ENCODE measurements at regions not wholly inside any gene's neighbourhood (a gene's known extent, or its start where the extent isn't known, plus 50 kb on each side); places are given as distances from the start of the nearest gene placed in this dataset.

DNA sequence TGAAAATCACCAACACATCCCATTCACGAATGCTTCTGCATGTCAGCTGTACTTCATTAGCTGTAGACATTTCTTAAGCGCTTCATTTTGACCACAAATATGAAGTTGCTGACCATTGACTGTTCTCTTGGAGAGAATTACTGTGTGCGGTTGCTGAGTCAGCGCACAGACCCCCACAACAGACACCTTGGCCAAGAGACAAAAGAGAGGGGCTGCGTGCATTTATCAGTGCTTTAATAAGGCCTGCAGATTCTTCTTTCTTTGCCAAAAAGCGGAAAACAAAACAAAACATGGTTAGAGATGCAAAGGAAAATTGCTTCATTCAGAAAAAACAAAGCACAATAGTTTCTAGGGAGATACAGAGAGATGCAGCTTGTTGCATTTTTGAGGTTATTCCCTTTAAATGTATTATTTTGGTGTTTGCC is 174.7 kb downstream of the ACKR3 start:
- no peak for FAIRE-seq
- no peak for DNase-seq (ENCODE audit: insufficient read length, low spot score)
- TF ChIP-seq TAF1 (IDR thresholded peaks at IDR 0.05; ENCODE audit: low read depth, low read length) (no peak), PAX5 (IDR thresholded peaks at IDR 0.05; ENCODE audit: insufficient read depth, low read length, severe bottlenecking) (no peak), SPI1 (IDR thresholded peaks at IDR 0.05; ENCODE audit: low read depth, low read length) (no peak), POU2F2 (IDR thresholded peaks at IDR 0.05; ENCODE audit: low read depth, low read length) (no peak), POLR2AphosphoS5 (IDR thresholded peaks at IDR 0.05; ENCODE audit: low read depth, low read length) (no peak), POLR2A (IDR thresholded peaks at IDR 0.05; ENCODE audit: low read depth, low read length) (no peak)

DNA sequence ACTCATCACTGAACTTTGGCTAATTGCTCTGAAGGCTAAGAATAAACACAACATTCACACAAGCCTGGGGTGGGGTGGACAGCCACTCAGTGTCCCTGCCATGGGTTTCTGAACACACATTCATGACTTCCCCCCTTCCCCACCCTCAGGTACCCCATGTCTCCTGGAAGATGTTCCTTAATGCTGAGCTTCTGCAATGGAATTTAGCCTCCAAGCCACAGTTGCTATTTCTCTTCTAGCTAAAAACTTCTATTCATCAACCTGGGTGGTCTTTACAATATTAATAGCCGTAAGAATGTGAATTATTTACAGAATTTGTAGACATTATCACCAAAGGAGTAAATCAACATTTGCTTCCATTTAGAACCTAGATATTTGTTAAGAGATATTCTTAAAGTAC is 175.1 kb downstream of the ACKR3 start:
- no peak for DNase-seq (ENCODE audit: insufficient read length, low spot score)
- FAIRE-seq: no peak
- no peak for TF ChIP-seq TAF1 (IDR thresholded peaks at IDR 0.05; ENCODE audit: low read depth, low read length)

DNA sequence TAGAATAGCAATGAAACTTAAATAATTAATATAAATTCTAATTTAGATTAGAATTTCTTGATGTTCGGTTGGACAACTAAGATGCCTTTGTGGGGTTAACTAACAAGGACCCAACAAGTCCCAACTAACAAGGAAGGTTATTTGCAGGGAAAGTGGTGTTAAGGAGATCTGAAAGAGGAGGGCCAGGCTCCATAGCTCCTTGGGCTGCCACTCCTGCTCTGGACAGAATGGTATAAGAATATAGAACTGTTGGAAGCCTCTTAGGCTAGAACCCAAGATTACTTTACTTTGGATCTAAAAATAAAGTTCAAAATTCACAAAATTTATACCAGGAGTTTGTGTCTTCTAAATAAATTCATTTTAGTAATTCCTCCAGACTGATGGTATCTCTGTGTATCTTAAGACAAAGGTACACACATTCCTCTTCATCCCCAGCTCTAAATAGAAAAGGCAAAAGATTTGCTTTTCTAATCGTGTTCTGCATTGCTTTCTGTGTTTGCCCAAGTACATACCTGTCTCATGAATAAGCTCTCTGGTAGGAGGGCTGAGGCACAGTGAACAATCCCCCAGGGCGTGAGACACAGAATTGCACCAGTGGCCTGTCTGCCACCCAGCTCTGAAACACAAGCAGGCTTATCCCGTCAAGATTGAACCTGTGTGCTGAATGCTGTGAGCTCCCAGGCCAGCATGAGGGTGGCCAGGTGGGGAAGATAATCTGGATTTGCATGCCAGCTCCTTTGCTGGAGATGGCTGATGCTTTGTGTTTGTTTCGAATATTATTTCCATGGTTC is 176.0 kb downstream of the ACKR3 start:
- FAIRE-seq: no peak
- TF ChIP-seq PAX5 (IDR thresholded peaks at IDR 0.05; ENCODE audit: insufficient read depth, low read length, severe bottlenecking): no peak
- TF ChIP-seq POLR2AphosphoS5 (IDR thresholded peaks at IDR 0.05; ENCODE audit: low read depth, low read length): no peak
- no peak for TF ChIP-seq SPI1 (IDR thresholded peaks at IDR 0.05; ENCODE audit: low read depth, low read length)
- TF ChIP-seq POLR2A (IDR thresholded peaks at IDR 0.05; ENCODE audit: low read depth, low read length): no peak
- TF ChIP-seq POU2F2 (IDR thresholded peaks at IDR 0.05; ENCODE audit: low read depth, low read length): no peak
- TF ChIP-seq TAF1 (IDR thresholded peaks at IDR 0.05; ENCODE audit: low read depth, low read length): no peak
- DNase-seq (ENCODE audit: insufficient read length, low spot score): no peak

DNA sequence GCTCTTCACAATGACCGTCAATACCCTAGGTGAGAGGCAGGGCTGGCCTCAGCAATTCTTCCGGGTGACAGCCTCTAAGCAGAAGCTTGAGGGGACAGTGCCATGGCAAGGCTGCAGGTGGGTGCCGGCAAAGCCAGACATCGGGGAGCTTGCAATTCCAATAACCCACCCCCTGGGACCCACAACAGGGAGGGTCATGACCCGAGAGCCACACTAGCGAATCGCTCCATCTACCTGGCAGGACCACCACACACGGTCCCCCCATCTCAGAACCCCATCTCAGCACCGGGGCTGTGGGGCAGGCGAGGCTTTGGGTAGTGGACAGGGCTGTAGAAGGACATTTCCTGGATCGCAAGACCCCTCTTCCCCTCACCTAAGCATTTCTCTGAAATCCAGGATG is 177.2 kb downstream of the ACKR3 start:
- DNase-seq (ENCODE audit: insufficient read length, low spot score) (no peak), FAIRE-seq (no peak)
- TF ChIP-seq TAF1 (IDR thresholded peaks at IDR 0.05; ENCODE audit: low read depth, low read length) (no peak), SPI1 (IDR thresholded peaks at IDR 0.05; ENCODE audit: low read depth, low read length) (no peak), POU2F2 (IDR thresholded peaks at IDR 0.05; ENCODE audit: low read depth, low read length) (no peak), POLR2A (IDR thresholded peaks at IDR 0.05; ENCODE audit: low read depth, low read length) (no peak), POLR2AphosphoS5 (IDR thresholded peaks at IDR 0.05; ENCODE audit: low read depth, low read length) (no peak), PAX5 (IDR thresholded peaks at IDR 0.05; ENCODE audit: insufficient read depth, low read length, severe bottlenecking) (no peak)

DNA sequence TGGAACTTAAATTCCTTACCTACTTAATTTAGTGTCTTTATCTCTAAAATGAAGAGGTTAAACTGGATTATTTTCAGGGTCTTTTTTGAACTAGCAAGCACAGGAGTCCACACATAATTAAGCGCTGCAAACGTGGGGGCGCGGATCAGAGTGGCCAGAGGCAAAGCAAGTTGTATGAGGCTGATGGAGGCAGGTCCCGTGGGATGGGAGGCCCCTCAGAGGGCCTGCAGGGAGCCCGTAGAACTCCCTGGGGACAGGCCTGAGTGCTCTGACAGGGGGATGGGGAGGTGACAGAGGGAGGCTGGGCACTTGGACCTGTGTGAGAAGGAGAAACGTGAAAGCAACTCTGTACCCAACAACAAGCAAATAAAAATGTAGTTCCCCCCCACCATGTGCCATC is 177.8 kb downstream of the ACKR3 start:
- TF ChIP-seq POLR2A (IDR thresholded peaks at IDR 0.05; ENCODE audit: low read depth, low read length) (no peak), SPI1 (IDR thresholded peaks at IDR 0.05; ENCODE audit: low read depth, low read length) (no peak), PAX5 (IDR thresholded peaks at IDR 0.05; ENCODE audit: insufficient read depth, low read length, severe bottlenecking) (no peak), TAF1 (IDR thresholded peaks at IDR 0.05; ENCODE audit: low read depth, low read length) (no peak), POLR2AphosphoS5 (IDR thresholded peaks at IDR 0.05; ENCODE audit: low read depth, low read length) (no peak), POU2F2 (IDR thresholded peaks at IDR 0.05; ENCODE audit: low read depth, low read length) (no peak)
- FAIRE-seq (no peak), DNase-seq (ENCODE audit: insufficient read length, low spot score) (no peak)

DNA sequence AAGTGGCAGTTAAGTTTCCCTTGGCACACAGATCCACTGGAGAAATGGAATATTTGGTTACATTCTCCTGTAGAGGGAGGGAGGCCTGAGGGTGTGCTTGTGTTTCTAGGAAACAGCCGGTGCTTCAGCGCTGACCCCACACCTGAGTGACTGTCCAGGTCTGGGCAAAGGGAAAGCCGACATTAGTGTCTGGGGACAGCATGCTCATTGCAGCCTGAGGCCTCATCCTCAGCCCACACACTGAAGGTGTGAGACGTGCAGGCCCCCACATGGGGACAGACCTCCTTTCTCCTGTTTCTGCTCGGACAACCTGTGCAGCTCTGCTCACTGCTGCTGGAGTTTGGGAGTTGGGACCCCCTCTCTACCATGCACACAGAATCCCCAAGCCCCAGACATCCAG is 178.3 kb downstream of the ACKR3 start:
- TF ChIP-seq POLR2AphosphoS5 (IDR thresholded peaks at IDR 0.05; ENCODE audit: low read depth, low read length) (no peak), TAF1 (IDR thresholded peaks at IDR 0.05; ENCODE audit: low read depth, low read length) (no peak), POU2F2 (IDR thresholded peaks at IDR 0.05; ENCODE audit: low read depth, low read length) (no peak), PAX5 (IDR thresholded peaks at IDR 0.05; ENCODE audit: insufficient read depth, low read length, severe bottlenecking) (no peak), POLR2A (IDR thresholded peaks at IDR 0.05; ENCODE audit: low read depth, low read length) (no peak), SPI1 (IDR thresholded peaks at IDR 0.05; ENCODE audit: low read depth, low read length) (no peak)
- no peak for DNase-seq (ENCODE audit: insufficient read length, low spot score)
- no peak for FAIRE-seq

DNA sequence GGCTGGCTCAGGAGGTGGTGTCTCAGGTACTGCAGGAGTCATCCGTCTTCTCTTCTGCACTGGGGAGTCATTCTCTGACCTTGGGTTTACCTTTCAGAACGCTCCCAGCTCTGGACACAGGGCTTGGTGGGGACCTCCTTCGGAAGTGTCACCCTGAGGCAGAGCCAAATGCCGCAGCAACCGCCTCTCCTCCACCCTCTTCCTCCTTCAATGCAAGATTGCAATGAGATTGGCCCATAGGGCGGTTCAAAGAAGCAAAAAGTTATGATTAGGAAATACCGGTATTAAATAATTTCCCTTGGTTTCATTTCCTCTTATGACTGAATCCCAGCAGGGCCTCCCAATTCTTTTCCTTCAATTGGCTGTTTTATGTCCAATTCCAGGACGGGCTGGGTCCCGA is 178.8 kb downstream of the ACKR3 start:
- no peak for FAIRE-seq
- no peak for DNase-seq (ENCODE audit: insufficient read length, low spot score)
- no peak for TF ChIP-seq SPI1 (IDR thresholded peaks at IDR 0.05; ENCODE audit: low read depth, low read length)
- TF ChIP-seq TAF1 (IDR thresholded peaks at IDR 0.05; ENCODE audit: low read depth, low read length): no peak
- TF ChIP-seq POU2F2 (IDR thresholded peaks at IDR 0.05; ENCODE audit: low read depth, low read length): no peak
- TF ChIP-seq POLR2AphosphoS5 (IDR thresholded peaks at IDR 0.05; ENCODE audit: low read depth, low read length): no peak
- TF ChIP-seq POLR2A (IDR thresholded peaks at IDR 0.05; ENCODE audit: low read depth, low read length): no peak
- no peak for TF ChIP-seq PAX5 (IDR thresholded peaks at IDR 0.05; ENCODE audit: insufficient read depth, low read length, severe bottlenecking)

DNA sequence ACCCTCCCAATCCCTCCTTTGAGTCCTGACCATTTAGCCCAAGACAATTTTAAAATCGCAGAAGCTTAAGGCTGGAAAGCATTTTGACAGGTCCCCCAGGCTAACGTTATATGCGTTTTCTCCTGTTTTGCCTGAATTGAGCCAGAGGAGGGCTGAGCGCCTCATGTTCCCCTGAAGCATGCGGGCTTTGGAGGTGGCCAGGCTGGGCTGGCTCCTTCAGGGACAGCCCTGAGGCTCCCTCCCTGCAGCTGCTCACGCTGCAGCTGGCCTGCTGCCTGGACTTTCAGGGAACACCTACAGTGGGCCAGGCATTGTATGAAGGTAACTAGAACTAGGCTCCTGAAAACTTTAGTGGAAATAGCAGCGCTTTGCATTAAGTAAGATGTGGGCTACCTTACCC is 179.2 kb downstream of the ACKR3 start:
- FAIRE-seq (no peak), DNase-seq (ENCODE audit: insufficient read length, low spot score) (no peak)
- TF ChIP-seq PAX5 (IDR thresholded peaks at IDR 0.05; ENCODE audit: insufficient read depth, low read length, severe bottlenecking) (no peak), SPI1 (IDR thresholded peaks at IDR 0.05; ENCODE audit: low read depth, low read length) (no peak), TAF1 (IDR thresholded peaks at IDR 0.05; ENCODE audit: low read depth, low read length) (no peak), POLR2A (IDR thresholded peaks at IDR 0.05; ENCODE audit: low read depth, low read length) (no peak), POU2F2 (IDR thresholded peaks at IDR 0.05; ENCODE audit: low read depth, low read length) (no peak)

DNA sequence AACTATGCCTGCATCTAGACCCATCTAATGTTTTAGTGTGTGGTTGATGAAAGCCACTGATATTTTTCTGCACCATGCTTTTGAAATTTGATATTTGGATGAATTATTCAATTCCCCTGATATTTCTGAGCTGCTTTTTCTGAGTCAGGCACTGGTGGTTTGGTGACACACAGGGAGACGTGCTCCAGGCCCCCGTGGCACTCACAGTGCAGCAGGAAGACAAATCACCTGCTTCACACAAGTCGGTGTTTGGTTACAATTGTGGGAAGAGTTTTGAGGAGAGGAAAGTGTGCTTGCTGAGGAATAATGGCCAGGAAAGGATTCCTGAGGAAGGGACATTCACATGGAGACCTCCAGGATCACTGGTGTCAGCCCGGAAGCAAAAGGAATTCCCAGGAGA is 179.7 kb downstream of the ACKR3 start:
- TF ChIP-seq POLR2A (IDR thresholded peaks at IDR 0.05; ENCODE audit: low read depth, low read length) (no peak), POU2F2 (IDR thresholded peaks at IDR 0.05; ENCODE audit: low read depth, low read length) (no peak), SPI1 (IDR thresholded peaks at IDR 0.05; ENCODE audit: low read depth, low read length) (no peak), TAF1 (IDR thresholded peaks at IDR 0.05; ENCODE audit: low read depth, low read length) (no peak), PAX5 (IDR thresholded peaks at IDR 0.05; ENCODE audit: insufficient read depth, low read length, severe bottlenecking) (no peak), POLR2AphosphoS5 (IDR thresholded peaks at IDR 0.05; ENCODE audit: low read depth, low read length) (no peak)
- DNase-seq (ENCODE audit: insufficient read length, low spot score) (no peak), FAIRE-seq (no peak)

DNA sequence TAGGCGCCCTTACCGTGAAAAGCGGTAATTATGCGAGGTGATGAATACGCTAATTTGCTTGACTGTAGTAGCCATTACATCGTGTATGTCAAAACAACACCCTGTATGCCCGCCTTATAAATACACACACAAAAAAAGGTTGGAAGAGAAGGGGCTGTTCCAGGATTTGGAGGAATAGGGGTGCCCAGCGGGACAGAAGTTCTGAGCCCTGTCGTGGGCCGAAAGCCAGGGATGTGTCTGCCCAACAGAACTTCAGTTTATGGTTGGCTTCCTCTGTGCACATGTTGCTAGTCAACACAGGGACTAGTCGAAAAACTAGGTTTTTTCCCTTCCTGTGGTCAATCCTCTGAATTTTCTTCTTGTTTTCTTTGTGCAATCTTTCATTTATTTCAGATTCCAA is 182.5 kb downstream of the ACKR3 start:
- no peak for DNase-seq (ENCODE audit: insufficient read length, low spot score)
- FAIRE-seq: no peak
- TF ChIP-seq PAX5 (IDR thresholded peaks at IDR 0.05; ENCODE audit: insufficient read depth, low read length, severe bottlenecking): no peak
- no peak for TF ChIP-seq SPI1 (IDR thresholded peaks at IDR 0.05; ENCODE audit: low read depth, low read length)
- no peak for TF ChIP-seq POLR2A (IDR thresholded peaks at IDR 0.05; ENCODE audit: low read depth, low read length)
- no peak for TF ChIP-seq TAF1 (IDR thresholded peaks at IDR 0.05; ENCODE audit: low read depth, low read length)
- no peak for TF ChIP-seq POU2F2 (IDR thresholded peaks at IDR 0.05; ENCODE audit: low read depth, low read length)
- no peak for TF ChIP-seq POLR2AphosphoS5 (IDR thresholded peaks at IDR 0.05; ENCODE audit: low read depth, low read length)
